ENCODE measurements at regions not wholly inside any gene's neighbourhood (a gene's known extent, or its start where the extent isn't known, plus 50 kb on each side); places are given as distances from the start of the nearest gene placed in this dataset.
"Not testable (repeated sequence)": the region's sequence is repeated elsewhere in the genome, so short reads cannot be mapped to it uniquely, and the experiment has no call there.

DNA sequence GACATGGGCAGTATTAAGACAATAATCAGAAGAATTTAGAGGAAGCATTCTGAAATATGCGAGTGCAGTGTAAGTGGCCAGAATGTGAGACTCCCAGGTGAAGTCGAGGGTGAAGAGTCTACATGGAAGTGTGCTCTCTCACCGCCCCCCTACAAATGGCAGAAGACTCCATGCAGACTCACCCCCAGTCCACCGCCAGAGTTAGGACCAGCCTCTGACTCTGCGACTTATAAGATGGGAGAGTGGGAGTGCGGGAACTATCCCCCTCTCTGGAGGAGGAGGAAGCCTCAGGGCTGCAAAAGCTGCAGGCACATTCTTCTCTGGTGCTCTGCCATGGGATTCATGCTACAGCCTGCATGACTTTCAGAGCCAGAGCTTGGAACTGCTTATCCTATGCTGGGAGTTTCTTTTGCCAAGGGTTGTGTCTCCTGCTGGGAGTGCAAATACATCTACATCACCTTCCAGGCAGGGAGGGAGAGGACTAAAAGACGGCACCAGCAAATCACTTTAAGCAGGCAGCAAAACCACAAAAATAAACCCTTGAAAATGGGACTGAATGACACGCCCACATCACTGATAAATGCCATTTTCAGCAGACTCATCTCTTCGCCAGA, 206.7 kb upstream of the SULF2 start:
- DNase-seq, result peak; percentile 56

GRCh38 chr20:47990507-47991150, 205.3 kb upstream of the SULF2 start:
- no peak for DNase-seq

DNA sequence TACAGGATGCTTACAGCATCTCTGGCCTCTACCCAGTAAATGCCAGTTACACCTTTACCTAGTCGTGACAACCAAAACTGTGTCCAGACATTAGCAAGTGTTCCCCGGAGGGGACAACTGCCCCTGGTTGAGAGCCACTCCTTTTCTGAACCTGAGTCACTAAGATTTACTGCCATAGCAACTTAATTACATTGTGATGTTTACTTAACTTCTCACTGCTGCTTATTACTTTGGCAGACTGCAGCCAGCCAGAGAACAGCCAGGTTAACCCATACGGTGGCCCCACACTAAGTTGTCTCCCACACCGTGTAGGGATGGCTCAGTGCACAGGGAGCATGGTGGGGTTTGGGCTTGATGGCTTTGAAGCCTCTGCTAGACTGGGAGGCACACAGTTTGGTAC, 204.7 kb upstream of the SULF2 start:
- DNase-seq, result peak; percentile 66

- no peak for DNase-seq
Measured at GRCh38 chr20:47988676-47989075, 203.4 kb upstream of the SULF2 start.

DNA sequence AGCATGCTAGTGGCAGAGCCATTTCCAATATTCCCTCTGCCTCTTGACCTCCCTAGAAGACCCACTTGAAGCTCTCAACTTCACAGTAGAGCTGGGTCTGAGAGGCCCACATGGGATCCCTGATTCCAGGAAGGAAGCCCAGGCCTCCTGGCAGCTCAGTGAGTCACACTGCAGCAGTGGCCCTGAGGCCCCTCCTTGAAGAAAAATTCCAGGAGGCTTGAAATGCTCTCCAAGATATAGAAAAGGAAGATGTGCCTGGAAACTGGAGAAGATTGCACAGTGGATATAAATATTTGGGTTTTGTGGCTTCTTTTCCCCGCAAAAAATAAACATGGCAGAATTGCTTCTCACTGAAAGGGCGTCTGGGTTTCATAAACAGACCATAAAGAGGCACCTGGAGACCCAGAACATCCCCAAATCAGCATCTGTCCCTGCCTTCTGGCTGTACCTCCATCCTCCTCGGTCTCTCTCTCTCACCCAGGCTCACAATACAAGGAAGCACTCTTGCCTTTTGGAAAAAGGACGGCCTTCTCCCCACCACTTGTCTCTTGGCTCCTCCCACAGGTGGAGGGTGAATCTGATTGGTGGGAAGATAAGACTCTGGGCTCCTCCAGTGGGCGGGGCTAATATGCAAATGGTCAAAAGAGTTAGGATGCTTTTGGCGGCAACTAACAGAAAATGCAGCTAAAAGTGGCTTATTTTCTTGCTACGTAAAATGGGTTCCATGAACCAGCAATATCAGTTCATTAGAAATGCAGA, 200.0 kb upstream of the SULF2 start:
- no peak for DNase-seq

DNA sequence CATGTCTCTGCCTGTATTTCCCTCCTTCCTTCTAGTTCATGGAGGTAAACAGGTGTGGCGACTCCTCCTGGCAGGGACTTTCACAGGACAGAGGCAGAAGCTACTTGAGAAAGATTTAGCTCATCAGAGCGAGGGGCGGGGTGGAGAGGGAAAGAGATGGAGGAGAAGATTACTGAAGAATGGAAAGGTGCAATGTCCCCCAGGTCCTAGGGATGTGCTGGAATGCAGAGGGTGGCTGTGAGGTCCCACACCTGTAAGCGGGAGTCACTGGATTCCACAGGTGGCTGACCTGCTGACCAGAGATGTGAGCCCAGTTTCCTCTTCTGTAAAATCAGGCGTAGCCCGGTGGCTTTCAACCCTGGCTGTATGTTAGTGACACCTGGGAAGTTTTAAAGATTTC, 199.2 kb upstream of the SULF2 start:
- no peak for DNase-seq

GRCh38 chr20:47983642-47984041, 198.4 kb upstream of the SULF2 start:
- not testable (repeated sequence) for DNase-seq

DNA sequence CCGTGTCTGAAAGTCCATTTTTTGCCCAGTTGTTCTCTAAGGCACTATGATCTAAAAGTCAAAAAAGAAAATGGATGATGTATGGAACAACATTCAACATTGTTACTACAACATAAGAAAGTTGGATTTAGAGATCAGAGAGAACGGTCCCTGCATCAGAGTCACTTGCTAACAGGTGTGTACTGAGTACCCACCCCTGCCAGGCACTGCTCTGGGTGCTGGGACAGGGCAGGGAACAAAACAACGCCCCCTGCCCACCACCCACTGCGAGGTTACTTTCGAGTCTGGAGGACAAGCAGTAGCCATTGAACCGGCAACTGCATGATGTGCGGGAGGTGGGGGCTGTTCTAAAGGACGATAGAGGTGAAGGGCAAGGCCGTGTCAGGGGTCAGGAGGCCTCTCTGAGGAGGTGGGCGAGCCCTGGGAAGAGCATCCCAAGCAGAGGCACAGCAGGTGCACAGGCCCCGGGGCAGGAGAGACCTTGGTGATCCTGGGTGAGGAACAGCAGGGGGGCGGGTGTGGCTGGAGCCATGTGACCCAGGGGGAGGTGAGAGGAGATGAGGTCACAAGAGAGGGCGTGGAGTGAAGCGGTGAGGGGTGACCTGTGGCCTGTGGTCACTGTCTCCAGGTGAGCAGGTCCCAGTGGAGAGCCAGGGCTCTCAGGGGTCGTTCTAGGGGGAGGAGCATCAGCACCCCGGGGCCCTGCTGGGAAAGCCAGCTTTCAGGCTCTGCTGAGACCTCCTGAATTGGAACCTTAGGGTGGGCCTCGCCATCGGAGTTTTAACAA, 197.5 kb upstream of the SULF2 start:
- DNase-seq, result no peak

GRCh38 chr20:47981222-47981621, 195.9 kb upstream of the SULF2 start:
- no peak for DNase-seq

DNA sequence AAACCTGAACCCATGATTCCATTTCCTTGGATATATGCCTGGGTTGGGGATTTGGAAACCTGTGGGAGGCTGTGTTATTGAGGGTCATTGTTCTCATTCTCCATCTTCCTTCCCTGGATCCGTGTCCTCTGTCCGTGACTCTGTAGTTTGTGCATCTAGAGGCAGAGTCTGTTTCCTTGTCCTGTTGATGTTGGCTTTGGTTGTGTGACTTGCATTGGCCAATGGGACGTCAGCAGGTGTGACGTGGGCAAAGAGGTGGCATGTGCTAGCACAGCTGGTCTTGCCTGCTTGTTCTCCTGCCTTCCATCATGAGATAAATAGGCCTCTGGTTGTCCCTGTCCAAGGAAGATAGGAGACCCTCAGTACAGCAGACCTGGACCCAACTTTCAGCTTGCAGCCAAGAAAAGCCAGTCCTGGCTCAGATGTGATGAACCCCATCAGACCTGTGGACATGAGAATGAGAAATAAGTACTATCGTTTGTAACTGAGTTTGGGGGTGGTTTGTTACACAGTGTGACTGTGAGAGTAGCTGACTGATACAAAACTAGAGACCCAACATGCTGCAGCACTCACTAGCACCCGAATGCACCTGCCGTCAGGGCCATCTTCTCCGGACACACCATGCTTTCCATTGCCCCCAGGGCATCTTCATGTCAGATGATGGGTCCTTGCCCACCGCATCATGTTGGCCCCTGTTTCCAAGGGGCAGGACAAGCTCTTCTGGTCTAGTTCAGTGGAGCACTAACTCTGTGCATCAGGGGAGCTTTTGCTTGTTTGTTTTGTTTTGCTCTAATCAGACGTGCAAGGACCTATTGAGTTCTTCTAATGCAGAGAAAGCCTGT, 195.3 kb upstream of the SULF2 start:
- DNase-seq, result no peak

- DNase-seq, result not testable (repeated sequence)
Measured at GRCh38 chr20:47979361-47980095, 194.2 kb upstream of the SULF2 start.

- DNase-seq, result not testable (repeated sequence)
Measured at GRCh38 chr20:47978428-47979120, 193.3 kb upstream of the SULF2 start.

DNA sequence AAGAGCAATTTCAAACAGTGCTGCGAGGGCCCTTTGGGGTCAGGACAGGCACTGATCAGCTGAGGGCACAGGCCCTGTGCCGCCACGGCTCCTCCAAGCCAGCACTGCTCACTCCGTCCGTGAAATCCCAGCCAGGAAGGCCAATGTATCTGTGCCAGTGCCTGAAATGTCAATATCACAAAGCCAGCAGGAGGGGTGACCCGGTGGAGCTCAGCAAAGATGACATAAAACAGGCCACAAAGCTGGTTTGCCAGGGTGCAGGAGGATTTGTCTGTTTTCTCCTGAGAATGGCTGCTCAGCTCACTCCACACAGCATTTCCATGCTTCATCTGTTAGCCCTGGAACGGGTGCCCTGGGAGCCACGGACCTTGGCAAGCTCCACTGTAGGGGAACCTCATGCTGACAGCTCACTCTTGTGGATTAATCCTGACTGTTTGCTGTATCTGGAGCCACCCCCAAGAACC, 192.5 kb upstream of the SULF2 start:
- peak; percentile 43 for DNase-seq

DNA sequence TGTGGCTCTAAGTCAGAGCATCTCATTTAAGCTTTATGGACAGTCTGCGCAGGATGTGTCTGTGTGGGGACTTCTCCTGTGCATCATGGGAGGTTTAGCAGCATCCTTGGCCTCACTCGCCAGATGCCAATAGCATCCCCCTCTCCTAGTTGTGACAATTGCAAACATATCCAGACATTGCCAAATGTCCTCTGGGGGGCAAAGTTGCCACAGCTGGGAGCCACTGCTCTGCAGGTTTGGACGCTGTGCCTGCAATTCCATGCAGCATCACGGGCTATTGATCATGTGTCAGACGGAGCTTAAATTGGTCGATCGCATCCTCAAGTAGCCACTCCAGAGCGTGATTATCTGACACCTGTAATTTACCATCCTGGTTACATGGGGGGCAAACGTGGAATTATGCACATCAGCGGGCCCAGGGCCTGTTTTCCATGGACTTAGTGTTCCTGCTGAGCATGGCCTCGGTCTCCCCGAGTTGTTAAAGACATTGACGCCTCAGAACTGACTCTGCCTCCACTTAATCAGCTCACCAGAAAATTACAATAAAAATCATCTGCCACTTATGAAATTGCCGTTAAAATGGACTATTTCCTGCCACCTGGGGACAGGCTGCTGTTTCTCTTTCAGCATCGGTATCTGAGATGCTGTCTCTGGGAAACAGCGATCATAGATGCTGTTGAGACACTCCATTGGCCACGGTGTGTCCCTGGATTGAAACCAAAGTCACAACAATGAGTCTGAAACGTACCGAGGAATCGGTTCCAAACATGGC, 191.9 kb upstream of the SULF2 start:
- DNase-seq, result not testable (repeated sequence)

- DNase-seq, result no peak
Measured at GRCh38 chr20:47974234-47974878, 189.1 kb upstream of the SULF2 start.

DNA sequence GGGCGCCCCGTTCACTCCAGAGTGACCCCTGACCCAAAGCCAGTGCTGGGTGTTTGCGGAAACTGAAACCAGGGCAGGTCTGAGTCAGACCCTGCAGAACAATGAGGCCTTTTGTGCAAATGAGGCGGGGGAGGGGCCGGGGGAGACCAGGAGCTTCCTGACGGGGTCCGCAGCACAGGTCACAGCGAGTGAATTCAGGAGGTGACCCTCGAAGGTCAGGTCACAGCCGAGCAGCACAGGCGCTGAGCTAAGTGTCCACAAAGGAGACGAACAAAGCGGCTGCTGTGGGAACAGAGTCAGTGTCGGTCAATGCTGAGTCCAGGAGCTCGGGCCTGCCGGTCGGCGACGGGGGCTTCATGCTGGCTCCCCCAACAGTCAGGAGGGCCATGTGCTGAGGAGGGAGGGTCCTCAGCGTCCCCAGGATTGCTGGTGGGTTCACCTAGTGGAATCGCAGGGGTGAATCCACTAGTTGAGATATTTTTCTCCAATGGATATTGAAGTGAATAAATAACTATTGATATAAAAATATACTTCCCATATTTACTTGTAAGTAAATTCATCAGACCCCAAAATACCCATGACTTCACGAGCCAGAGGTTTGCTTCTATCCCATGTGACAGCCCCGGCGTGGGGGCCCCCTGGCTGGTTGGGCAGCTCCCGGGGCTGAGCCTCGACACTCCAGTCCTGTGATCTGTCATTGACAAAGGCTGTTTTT, 188.4 kb upstream of the SULF2 start:
- DNase-seq, result no peak

- no peak for DNase-seq
Measured at GRCh38 chr20:47972916-47973309, 187.6 kb upstream of the SULF2 start.

DNA sequence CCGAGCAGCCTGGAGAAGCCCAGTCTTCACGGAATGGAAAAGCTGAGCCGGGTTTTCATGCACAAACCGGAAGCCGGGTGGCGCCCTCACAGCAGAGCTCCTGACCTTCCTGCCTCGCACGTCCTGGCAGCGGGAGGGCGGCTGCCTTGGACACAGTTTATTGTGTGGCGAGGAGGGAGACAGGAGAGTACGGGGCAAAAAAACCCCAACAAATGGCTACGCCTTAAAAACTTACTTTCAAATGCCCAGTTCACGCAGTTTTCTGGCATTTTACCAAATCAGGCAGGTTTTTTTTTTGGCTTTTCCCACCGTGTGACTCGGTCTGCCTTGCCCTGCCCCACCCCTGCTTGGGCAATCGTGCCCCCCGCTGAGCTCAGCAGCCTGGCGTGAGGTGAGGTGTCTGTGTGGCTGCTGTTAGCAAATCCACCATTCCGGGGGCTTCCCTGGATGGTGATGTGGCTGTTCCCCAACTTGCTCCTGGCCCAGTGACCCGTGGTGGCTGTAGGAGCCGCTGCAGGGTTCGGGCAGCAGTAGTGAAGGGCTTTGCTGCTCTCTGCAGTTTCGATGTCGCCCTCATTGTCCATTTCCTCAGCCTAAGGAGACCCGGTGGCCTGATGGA, 187.1 kb upstream of the SULF2 start:
- DNase-seq, result not testable (repeated sequence)
